ENCODE measurements at regions not wholly inside any gene's neighbourhood (a gene's known extent, or its start where the extent isn't known, plus 50 kb on each side); places are given as distances from the start of the nearest gene placed in this dataset.

DNA sequence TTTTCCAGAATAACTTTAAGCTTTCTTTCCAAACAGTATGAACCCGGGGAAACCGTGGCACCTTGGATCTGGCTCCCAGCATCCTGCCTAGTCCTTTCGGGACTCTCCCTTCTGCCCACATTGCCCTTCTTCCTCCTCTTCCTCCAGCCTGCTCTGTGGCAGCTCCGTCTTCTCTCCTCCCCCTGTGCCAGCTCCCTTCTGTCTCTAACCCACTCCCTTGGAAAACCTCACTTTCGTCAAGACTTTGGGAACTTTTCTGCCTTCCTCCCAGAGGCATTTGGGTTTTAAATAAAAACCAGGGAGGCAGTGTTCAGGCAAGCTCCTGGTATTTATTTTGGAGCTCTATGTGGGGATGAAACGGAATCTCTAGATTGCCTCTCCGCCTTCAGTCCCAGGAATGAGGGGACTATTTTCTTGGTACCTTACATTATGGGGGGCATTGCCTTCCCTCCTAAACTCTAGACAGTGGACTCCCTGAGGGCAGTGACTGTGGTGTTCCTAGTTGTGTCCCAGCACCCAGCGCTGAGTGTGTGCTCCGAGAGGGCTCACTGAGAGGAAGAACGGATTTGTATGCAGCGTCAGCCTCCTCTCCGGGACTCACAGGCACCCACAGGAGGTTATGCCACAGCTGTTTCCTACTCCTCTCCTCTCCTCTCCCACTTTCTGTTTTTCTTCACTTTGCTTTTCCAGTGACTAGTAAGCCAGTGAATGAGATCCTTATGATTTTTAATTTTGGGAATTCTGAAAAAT is 105.4 kb upstream of the MRPS22 start:
- TF ChIP-seq CTCF (IDR thresholded peaks at IDR 0.05; ENCODE audit: borderline replicate concordance, extremely low read depth, low read length, poor library complexity, severe bottlenecking) (no peak), EZH2 (IDR thresholded peaks at IDR 0.05; ENCODE audit: borderline replicate concordance, low read depth, low read length, severe bottlenecking) (no peak)

Data from DND-41 (cell line).